ENCODE measurements at regions not wholly inside any gene's neighbourhood (a gene's known extent, or its start where the extent isn't known, plus 50 kb on each side); places are given as distances from the start of the nearest gene placed in this dataset.

DNA sequence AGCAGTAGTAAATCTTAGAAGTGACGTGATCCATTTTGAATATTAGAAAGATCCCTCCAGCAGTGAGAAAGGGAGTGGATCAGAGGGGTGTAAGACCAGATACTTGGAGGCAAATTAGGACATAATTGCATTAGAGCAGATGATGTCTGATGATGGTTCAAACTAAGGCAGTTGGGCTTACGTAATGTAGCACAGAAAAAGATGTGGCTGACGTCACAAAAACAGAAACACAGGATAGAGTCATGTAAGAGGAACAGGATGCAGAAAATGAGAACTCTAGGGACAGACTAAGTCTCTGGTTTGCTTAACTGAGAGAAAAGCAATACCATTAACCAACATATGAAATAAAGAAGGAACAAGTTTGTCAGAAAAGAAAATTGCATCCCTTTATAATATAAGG lies 392.5 kb upstream of the DACH1 start:
- DNase-seq (ENCODE audit: low read depth in 4 of 4, low spot score in 3 of 4): no peak

DNA sequence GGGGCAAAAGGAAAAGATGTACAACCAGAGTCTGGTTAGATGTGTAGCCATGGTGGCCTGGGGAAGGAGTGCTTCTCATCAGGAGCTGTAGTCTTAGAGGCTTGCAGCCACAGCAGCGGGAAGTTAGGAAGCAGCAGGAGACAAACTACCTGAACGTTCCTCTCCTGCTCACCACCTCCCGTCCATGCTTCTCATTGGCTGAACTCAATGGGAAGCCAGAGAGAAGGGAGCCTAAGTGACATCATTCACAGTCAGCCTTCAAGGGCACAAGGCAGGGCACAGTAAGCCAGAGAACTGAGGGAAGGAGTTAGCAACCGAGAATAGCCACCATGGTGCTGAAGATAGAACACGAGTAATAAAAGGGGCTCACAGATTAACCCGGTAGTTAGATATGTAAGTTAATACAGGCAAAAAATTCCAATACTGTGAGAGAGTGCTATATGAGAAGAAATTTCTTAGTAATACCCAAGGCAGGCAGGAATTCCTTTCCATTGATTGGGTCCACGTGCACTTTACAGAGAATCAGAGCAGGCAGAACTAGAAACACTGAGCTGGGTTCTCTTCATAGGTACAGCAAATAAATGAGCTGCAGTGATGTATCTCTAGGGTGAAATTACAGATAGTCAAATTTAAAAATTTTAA lies 391.5 kb upstream of the DACH1 start:
- no peak for DNase-seq (ENCODE audit: low read depth in 4 of 4, low spot score in 3 of 4)

DNA sequence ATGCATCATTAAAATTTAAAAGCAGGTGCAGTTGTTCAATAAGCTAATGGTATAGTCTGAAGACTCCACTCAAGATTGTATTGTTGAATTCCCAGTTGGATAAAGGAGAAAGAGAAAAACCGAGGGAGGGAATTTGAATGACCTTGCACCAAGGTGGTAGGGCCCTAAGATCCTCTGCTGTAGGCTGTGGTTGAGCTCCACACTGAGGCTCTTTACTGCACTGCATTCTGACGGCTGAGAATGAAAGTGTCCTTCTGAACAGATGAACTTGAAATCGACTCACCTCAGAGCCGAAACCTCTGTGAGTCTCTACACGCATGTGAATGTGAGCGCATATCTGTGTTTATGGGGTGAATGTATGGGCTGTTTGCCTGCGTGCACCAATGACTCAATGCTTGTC lies 388.9 kb upstream of the DACH1 start:
- no peak for DNase-seq (ENCODE audit: low read depth in 4 of 4, low spot score in 3 of 4)

DNA sequence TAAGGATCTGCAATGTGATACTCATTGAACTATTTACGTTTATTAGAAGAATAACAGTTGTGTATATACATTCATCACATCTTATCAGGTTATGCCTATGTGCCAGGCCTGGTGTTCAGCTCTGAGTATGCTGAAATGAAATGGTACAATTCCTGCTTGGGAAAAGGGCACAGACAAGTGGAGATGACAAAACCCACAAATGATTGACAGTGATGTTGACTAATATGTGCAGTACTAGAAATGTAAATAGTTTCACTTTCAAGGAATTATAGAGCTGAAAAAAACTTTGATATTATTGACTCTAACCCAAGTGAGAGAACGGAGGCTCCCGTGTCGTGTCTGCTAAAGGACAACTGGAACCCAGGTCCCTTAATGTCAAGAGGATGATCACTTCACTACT lies 386.8 kb upstream of the DACH1 start:
- no peak for DNase-seq (ENCODE audit: low read depth in 4 of 4, low spot score in 3 of 4)

DNA sequence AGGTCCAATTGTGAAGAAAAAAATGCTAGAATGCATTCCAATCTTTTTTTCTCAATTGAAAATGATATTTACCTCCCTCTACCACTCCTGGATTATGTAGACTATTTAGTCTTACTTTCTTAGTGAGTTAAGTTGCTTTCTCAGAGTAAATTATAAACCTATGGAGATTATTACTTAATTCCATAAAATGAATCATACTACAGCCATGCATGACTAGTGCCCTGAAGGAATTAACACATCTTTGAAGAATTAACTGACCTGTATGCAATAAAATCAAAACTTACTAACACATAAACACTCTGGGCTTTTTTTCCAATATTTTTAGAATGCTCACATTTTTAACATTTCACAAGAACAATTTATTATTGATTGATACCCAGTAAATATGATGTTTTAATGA lies 379.4 kb upstream of the DACH1 start:
- DNase-seq (ENCODE audit: low read depth in 4 of 4, low spot score in 3 of 4): no peak

DNA sequence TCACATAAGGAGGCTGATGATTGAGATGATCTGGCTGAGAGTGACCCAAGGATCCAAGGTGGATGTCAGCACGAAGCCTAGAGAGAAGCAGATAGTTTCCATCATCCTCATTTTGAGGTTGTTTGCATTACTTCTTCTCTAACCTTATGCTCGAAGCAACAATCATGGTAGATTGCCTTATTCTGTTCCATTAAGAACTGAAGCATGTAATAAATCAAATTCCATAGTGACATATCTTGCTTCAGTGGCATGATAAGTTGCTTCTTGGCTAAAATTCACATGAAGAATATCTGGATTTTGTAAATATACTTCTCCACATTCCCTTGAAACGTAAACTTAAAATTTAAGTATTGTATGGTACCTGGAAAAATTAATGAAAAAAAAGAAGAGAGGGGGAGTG lies 377.8 kb upstream of the DACH1 start:
- no peak for DNase-seq (ENCODE audit: low read depth in 4 of 4, low spot score in 3 of 4)

DNA sequence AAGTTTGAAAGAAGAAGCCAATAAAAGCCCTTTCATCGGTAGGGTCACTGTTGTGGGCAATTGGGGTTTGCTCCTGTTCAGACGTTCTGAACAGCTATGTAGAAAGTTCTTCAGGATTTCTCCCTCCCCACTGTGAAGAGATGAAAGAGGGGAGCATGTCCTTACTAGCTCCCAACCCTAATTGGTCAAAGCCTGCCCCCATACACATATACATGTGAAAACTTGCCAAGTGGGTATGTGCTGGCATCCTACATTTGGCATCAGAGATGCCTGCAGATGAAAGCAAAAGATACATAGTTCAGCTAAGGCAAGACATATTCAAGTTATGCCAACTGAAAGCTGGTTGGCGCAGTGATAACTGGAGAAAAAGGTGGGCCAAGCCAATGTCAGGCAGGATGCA lies 363.1 kb upstream of the DACH1 start:
- DNase-seq (ENCODE audit: low read depth in 4 of 4, low spot score in 3 of 4): no peak

DNA sequence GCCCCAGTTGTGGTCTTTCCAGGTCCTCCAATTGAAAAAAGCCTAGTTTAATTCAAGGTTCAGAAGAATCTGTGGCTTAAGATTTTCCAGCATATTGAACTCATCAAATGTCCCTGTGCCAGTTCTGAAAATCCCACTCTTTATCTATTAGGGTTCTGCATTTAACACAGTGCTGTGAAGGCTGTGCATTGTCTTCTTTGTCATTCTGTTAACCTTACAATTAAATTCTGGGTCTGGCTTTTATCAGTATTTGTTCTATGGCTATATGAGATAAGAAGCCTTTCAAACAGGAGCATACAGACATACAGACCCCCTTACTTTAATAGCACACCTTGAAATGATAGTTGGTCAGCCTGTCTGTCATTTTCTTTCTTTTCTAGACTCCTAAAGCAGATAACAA lies 362.1 kb upstream of the DACH1 start:
- DNase-seq (ENCODE audit: low read depth in 4 of 4, low spot score in 3 of 4): no peak

DNA sequence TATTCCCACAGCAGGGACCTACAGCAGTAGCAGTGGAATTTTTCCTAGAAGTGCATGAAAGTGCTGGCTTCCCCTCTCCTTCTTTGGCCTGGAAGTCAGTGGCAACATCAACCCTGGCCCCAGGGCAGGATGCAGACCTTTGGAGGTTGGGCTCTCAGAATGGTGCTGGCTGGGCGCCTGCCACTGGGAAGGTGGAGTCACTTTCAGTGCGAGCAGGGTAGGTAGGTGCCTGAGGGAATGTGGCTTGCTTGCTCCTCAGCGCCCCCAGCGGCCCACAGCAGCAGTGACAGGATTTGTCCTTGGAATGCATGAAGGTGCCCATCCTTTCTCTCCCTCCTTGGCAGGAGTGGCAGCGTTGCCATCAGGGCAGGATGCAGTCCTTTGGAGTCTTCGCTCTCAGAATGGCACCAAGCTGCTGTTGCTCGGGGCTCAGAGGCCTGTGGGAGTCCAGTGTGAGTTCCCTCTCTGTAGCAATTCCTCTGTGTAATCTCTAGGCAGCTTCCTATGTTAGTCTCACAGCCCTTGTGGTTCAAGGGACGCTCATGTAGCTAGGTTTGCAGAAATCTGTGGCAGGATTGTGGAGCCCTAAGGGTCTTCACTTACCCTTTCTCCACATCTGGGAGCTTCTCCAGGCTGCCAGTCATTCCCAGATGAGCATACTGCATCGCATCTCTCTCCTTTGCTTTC lies 354.4 kb upstream of the DACH1 start:
- DNase-seq (ENCODE audit: low read depth in 4 of 4, low spot score in 3 of 4): no peak

DNA sequence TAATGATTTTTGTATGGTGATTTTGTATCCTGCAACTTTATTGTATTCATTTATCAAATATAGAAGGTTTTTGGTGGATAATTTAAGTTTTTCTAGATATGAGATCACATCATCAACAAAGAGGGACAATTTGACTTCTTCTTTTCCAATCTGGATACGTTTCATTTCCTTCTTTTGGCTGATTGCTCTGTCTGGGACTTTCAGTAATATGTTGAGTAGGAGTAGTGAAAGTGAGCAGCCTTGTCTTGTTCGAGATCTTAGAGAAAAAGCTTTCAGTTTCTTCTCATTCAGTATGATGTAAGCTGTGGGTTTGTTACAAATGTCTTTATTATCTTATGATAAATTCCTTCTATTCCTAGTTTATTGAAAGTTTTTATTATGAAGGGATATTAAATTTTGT lies 352.0 kb upstream of the DACH1 start:
- DNase-seq (ENCODE audit: low read depth in 4 of 4, low spot score in 3 of 4): no peak

DNA sequence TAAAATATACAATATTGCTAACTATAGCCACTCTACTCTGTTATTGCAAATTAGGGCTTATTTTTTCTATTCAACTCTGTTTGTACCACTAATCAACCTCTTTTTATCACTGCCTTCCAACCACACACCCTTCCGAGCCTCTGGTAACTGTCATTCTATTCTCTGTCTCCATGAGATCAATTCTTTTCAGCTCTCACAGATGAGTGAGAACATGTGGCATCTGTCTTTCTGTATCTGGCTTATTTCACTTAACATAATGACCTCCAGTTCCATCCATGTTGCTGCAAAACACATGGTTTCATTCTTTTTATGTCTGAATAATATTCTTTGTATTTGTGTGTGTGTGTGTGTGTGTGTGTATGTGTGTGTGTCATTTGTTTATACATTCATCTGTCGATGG lies 350.1 kb upstream of the DACH1 start:
- DNase-seq (ENCODE audit: low read depth in 4 of 4, low spot score in 3 of 4): no peak

DNA sequence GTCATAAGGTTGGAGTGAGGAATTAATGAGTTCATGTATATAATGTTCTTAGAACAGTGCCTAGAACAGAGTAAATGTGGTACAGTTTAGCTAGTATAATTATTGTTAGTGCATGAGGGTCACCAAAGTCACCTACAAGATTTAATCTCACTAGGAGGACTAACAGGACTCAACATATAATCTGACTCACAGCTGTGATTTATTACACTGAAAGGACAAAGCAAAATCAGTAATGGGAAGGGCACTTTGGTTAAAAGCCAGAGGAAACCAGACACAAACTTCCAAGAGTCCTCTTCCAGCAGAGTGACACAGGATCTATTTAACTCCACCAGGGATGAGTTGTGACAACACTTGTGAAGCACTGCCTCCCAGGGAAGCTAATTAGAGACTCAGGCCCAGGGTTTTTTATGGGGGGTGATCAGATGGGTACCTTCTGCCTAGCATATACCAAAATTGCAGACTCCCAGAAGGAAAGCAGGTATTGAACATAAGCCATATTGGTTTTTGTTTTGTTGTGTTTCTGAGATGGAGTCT lies 341.2 kb upstream of the DACH1 start:
- no peak for DNase-seq (ENCODE audit: low read depth in 4 of 4, low spot score in 3 of 4)

DNA sequence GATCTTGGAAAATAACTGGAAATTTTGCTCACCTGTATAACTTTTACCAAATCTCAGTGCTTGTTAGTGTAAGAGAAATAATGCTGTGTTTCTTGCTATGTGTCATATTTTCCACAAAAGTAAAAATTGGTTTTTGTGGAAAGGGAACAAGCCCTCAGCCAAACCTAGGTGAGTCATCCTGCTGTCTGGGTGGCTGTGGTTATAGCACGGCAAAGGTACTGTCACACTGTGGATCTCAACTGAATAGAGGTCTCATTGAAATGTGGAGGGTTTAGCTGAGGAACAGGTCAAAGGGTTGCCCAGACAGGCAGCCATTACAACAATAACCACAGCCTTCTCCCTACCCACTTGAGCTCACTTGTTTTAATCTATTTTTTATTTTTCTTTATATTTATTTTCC lies 338.8 kb upstream of the DACH1 start:
- no peak for DNase-seq (ENCODE audit: low read depth in 4 of 4, low spot score in 3 of 4)

DNA sequence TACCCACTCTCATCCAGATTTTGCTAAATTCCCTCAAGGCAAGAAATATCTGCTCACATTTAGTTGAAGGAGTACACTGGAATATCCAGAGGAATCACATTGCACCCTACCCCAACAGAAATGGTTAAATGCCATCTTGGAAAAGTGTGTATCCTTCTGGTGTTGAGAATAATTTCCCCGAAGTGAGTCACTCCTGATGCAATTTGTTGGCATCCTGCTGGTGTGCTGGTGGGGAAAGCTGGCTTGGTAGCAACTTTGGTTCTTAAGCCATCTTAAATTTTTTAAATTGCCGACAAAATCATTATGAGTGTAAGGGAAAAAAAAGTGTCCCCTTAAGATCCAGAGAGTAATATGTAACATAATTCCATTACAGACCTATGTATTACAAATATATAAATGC lies 337.3 kb upstream of the DACH1 start:
- DNase-seq (ENCODE audit: low read depth in 4 of 4, low spot score in 3 of 4): no peak

DNA sequence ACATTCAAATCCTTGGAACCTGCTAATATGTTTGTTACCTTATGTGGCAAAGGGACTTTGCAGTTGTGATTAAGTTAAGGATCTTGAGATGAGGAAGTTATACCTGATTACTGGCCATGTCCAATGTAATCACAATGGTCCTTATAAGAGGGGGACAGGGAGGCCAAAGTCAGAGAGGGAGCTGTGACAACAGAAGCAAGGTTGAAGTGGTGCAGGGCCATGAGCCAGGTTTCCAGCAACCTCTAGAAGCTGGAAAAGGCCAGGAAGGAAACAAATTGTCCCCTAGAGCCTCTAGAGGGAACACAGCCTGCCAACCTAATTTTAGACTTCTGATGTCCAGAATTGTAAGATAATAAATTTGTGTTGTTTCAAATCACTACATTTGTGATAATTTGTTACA lies 334.7 kb upstream of the DACH1 start:
- no peak for DNase-seq (ENCODE audit: low read depth in 4 of 4, low spot score in 3 of 4)

DNA sequence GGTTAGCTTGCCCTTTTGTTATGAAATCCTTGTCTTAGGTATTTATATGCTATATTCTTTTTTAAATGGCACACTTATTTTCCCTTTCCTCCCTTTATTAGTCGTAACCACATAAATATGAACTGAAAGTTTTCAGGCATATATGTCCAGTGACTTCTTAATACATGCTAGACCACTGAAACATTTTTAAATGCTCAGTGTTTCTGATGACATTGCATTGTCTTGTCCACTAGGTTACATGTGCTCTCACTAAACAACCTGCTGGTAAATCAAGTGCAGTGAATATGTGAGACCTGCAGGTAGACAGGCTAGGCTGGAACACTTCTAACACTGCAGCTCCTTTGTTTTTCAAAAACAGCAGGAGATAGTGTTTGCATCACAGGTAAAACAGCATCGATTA lies 332.6 kb upstream of the DACH1 start:
- DNase-seq (ENCODE audit: low read depth in 4 of 4, low spot score in 3 of 4): no peak

DNA sequence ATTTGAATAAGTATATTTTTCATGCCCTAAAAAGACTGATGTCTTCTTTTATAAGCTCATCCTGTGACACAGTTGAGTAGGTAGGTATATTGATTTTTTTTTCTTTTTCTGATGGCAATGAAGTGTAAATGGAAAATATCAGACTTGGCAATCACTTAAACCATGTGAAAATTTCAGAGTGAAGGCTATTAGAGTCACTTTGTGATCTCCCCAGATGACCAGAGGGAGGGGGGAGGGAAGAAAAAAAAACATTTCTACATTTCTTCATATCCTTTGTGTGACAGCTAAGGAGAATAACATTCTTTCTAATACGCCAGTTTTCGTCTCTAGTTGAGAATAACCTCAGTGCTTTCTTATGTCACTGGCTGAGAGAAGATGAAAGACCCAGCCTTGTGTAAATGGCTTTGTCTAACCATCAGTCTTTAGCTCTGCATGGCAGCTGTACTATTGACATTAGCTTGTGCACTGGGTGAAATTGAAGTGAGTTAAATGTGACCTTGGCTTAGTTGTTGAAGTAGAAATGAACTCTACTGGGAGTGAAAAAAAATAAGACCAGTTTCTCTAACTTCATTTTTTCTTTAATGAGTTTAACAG lies 332.1 kb upstream of the DACH1 start:
- no peak for DNase-seq (ENCODE audit: low read depth in 4 of 4, low spot score in 3 of 4)

DNA sequence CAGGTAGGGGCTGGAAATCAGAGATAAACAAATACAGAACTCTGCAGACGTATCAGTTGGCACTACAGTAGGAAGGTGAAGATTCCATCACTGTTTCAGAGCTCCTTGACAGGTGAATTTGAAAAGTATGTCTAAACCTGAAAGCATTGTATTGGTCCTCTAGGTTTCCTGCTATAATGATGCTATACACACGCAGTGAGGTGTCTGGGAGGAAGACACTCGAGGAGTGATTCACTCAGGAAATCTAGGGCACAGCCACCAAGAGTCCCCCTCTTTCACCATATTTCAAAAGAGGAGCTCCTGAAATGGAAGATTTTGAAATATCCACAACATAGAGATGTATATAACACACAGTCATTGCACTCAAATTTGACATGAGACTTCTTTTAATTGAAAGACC lies 331.0 kb upstream of the DACH1 start:
- no peak for DNase-seq (ENCODE audit: low read depth in 4 of 4, low spot score in 3 of 4)

DNA sequence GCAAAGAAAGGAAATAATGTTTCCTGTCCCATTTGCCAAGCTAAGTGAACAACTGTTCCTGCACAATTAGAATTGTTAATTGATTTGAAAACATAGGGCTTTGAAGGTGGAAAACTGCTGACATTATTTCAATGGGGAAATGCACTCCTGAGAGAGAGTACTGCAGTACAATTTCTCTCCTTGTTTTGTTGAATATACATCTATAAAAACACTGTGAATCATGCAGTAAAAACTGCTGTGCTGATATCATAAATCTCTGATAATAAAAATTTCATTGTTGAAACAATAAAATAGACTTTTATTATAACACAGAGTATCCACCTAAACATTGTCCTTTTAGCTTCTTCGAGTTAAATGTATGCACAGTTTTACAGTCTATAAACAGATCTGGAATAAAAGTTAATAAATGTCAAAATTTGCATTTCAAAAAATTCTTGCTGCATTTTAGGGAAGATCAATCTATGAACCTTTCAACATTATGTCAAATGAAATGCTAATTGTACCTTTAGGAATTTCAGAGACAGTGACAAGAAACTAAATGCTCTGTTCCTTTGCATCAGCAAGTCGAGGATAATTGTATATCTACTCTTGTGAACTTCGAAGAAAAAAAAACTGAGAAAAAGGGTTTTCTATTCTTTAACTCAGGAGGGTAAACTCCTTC lies 328.2 kb upstream of the DACH1 start:
- DNase-seq (ENCODE audit: low read depth in 4 of 4, low spot score in 3 of 4): no peak

DNA sequence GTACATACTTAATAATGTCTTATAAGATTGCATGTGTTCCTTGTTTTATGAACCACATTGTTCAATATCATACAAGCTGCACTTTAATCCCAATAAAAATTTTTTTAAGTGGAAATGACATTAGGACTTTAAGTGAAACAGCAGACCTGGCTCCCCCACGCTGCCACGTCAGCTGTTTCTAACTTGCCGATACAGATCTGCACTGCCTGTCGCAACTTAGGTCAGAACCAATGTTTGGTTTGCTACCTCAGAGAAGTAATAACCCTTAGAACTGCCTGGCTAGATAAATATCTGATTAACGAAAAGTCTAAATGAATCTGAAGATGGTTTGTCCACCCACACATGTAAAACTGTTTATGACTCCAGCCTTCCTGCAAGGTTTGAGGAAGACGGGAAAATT lies 327.5 kb upstream of the DACH1 start:
- DNase-seq (ENCODE audit: low read depth in 4 of 4, low spot score in 3 of 4): peak in 1 of 4 donors; percentile 8

DNA sequence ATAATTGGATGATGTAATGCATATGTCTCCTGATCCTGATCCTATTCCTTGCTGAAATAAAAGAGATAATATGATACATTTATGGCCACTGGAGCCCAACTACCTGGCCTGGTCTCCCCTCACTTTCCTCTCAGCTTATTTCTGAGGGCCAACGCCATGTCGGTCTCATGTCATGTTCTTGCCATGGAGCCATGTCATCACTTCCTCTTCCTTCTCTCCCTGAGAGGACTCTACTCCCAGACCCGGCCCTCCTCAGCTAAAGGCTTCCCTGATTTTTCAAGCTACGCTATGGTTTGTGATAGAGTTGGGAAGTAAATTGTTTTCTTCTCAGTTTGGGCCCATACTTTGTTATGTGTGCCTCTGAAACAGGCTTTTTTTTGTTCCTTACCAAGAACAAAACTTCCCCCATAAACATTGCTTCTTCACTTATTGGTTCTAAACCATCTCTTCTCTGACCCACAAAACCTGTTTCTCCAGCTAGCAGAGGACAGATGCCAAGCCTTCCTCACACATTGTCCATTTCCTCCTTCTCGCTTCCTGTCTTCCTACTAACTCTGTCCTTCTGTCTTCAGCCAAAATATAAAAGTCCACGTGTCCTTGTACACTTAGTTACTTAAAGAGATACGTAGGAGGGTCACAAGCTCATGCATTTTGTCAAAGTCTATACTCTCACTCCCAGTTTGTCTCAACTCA lies 319.9 kb upstream of the DACH1 start:
- DNase-seq (ENCODE audit: low read depth in 4 of 4, low spot score in 3 of 4): no peak
